ENCODE measurements at regions not wholly inside any gene's neighbourhood (a gene's known extent, or its start where the extent isn't known, plus 50 kb on each side); places are given as distances from the start of the nearest gene placed in this dataset.

DNA sequence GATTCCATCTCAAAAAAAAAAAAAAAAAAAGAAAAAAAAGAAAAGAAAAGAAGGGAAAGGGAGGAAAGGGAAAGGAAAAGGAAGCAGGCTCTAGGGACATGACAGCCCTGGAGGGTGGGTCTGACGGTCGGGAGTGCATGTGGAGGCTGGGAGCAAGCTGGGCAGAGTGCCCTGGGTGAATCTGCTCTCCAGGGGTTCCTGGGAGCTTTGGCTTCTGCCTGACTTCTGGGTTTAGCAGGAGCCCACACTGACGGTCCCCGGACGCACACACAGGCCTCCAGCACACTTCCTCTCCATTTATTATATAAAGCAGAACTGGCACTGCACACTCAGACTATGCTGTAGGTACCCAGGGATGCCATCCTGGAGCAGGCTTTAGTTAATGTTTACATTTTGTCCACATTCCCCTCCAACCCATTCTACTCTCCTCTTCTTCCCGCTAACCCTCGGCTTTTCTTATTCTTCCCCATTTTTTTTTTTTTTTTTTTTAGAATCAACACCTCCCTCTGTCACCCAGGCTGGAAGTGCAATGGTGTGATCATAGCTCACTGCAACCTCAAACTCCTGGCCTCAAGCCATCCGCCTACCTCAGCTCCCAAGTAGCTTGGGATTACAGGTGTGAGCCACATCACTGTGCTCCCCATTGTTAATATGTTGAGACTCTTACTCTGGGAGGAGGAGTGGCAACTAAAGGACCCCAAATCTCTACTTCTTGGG is 151.1 kb upstream of the SLC1A4 start:
- DNase-seq (ENCODE audit: extremely low read depth, low read depth): no peak
- TF ChIP-seq, protein P1, sequence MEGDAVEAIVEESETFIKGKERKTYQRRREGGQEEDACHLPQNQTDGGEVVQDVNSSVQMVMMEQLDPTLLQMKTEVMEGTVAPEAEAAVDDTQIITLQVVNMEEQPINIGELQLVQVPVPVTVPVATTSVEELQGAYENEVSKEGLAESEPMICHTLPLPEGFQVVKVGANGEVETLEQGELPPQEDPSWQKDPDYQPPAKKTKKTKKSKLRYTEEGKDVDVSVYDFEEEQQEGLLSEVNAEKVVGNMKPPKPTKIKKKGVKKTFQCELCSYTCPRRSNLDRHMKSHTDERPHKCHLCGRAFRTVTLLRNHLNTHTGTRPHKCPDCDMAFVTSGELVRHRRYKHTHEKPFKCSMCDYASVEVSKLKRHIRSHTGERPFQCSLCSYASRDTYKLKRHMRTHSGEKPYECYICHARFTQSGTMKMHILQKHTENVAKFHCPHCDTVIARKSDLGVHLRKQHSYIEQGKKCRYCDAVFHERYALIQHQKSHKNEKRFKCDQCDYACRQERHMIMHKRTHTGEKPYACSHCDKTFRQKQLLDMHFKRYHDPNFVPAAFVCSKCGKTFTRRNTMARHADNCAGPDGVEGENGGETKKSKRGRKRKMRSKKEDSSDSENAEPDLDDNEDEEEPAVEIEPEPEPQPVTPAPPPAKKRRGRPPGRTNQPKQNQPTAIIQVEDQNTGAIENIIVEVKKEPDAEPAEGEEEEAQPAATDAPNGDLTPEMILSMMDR (IDR thresholded peaks at IDR 0.05; ENCODE audit: low read depth, low read length): no peak

DNA sequence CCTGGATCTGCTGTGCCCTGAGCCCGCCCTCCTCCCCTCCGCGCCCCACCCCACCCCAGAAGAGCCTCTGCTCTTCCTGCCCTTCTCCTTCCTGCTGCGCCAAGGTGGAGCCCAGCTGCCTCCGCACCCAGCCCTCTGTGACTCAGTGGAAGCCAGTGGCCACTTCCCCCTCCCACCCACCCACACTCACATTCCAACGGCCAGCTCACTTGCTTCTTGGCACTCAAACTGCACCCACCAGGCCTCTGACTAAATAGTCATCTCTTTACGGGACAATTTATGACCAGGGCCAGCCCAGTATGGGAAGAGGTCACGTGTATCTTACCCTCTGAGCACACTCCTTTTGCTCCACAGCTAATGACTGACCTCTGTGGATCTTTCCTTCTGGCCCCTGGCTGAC is 150.4 kb upstream of the SLC1A4 start:
- DNase-seq (ENCODE audit: extremely low read depth, low read depth): no peak
- TF ChIP-seq, protein P1 (IDR thresholded peaks at IDR 0.05; ENCODE audit: low read depth, low read length): no peak

DNA sequence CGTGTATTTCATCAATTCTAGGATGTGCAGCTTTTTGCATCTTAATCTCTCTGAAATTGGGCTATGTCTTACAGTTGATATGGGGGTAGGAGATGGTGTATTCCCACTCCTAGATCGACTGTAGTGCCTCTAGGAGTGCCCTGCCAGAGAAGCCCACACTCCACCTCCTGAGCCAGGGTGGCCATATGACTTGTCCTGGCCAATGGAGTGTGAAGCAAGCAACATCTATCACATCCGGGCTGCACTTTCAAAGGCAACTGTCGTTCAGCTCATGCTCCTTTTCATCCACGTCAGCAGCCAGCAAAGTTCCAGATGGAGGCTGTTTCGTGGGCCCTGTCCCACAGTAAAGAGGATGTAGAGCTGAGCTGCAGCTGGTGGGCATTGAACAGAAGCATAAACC is 149.4 kb upstream of the SLC1A4 start:
- DNase-seq (ENCODE audit: extremely low read depth, low read depth): no peak
- TF ChIP-seq, protein P1 (IDR thresholded peaks at IDR 0.05; ENCODE audit: low read depth, low read length): no peak

DNA sequence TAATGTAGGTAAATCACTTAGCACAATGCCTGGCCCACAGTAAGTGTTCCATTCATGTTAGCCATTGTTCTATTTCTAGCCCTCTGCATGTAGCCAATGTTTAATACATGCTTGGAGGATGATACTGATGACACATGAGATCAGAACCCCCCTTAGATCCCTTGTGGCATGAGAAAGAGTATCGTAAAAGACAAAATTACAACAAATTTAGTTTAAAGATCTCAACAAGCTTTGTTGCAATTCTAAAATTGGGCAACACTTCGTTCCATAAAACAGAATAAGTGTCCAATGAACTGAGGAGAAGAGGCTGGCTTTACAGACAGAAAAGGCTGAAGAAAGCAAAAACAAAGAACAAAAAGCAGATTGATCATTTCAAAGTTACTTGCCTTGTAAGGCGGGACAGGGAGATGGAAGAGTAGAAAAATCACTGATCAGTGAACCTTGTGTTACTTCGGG is 148.7 kb upstream of the SLC1A4 start:
- TF ChIP-seq, protein P1 (IDR thresholded peaks at IDR 0.05; ENCODE audit: low read depth, low read length): no peak
- no peak for DNase-seq (ENCODE audit: extremely low read depth, low read depth)

DNA sequence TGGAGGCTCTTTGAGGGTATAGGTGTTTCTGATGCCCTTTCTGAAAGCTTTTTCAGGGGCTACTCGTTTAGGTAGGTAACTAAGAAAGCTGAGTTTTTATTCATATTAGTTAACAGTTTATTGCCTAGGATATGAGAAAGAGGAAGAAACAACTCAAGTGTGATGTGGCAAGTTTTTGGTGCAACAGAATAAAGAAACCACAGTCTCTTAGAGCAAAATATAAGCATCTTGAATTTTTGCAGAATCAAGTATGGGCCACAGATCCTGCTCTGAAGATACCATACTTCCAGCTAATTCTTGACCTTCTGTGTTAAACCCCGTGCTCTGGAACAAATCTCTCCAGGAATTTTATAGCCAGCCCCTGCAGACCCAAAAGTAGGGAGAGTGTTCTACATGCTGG is 147.7 kb upstream of the SLC1A4 start:
- TF ChIP-seq, protein P1 (IDR thresholded peaks at IDR 0.05; ENCODE audit: low read depth, low read length): no peak
- DNase-seq (ENCODE audit: extremely low read depth, low read depth): no peak

- TF ChIP-seq, protein P1 (IDR thresholded peaks at IDR 0.05; ENCODE audit: low read depth, low read length): no peak
- DNase-seq (ENCODE audit: extremely low read depth, low read depth): no peak
These were observed 147.2 kb upstream of the SLC1A4 start for GRCh38 chr2:64842030-64842429.

DNA sequence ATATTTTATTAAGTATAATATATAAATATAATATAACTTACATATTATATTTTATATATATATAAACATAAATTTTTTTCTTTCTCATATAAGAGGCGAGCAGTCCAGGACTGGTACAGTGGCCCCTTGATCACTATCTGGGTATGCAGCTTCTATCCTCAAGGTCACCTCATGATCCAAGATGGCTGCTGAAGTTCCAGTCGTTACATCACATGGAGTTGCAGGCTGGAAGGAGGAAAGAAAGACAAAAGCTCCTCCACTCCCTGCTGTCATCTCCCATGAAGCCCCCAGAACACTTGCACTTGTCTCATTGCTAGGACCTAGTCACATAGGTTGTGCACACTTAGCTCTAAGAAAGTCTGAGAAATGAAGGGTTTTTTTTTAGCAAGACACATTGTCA is 145.1 kb upstream of the SLC1A4 start:
- DNase-seq (ENCODE audit: extremely low read depth, low read depth): no peak

More for the DNA sequence above, 145.1 kb upstream of the SLC1A4 start:
- TF ChIP-seq, protein P1 (IDR thresholded peaks at IDR 0.05; ENCODE audit: low read depth, low read length): no peak

Data from AG09319 (cell line).